CD4-positive, alpha-beta memory T cell (primary cell): ENCODE measurements at regions not wholly inside any gene's neighbourhood (a gene's known extent, or its start where the extent isn't known, plus 50 kb on each side); places are given as distances from the start of the nearest gene placed in this dataset.

Experiments
- CTCF ChIA-PET: fragments of 350-600 bp; sonication (Branson Sonifier 250); formaldehyde crosslinking; loops from one replicate; lab custom pipeline; 2021; ENCODE audit warnings: inconsistent platforms; ENCODE audit not compliant: partially characterized antibody; lab: Charles Lee
- POLR2A ChIA-PET: fragments of 350-600 bp; sonication (Branson Sonifier 250); formaldehyde crosslinking; loops from one replicate; lab custom pipeline; 2021; ENCODE audit not compliant: partially characterized antibody; lab: Charles Lee
- DNase-seq, 5 donors: peaks; one replicate each; pipeline versions ENCODE4 v3.0.0 to v3.0.0-alpha.2; 2020 to 2022; ENCODE audit warnings: mixed read lengths in 1 of 5
- H3K27ac ChIP-seq: one replicate; pipeline ENCODE4 v1.7.0; 2013; ENCODE audit warnings: low read depth, low read length
- H3K27me3 ChIP-seq: 2 replicates; pipeline ENCODE4 v1.7.0; 2013; ENCODE audit warnings: mild to moderate bottlenecking, low read length, moderate library complexity; ENCODE audit not compliant: insufficient read depth
- H3K36me3 ChIP-seq: 2 replicates; pipeline ENCODE4 v1.7.0; 2013; ENCODE audit warnings: mild to moderate bottlenecking, low read length, moderate library complexity; ENCODE audit not compliant: insufficient read depth
- H3K4me1 ChIP-seq: 2 replicates; pipeline ENCODE4 v1.7.0; 2013; ENCODE audit warnings: mild to moderate bottlenecking, low read length, moderate library complexity; ENCODE audit not compliant: insufficient read depth
- H3K4me3 ChIP-seq, 2 donors: one replicate each; pipeline ENCODE4 v1.7.0; 2013; ENCODE audit warnings: low read length in 2 of 2, mild to moderate bottlenecking in 1 of 2
- H3K9me3 ChIP-seq, 2 donors: one replicate each; pipeline ENCODE4 v1.7.0; 2013; ENCODE audit warnings: low read length in 2 of 2, control low read depth in 1 of 2; ENCODE audit not compliant: control insufficient read depth in 1 of 2
- H3K27ac Mint-ChIP-seq, 7 donors: one replicate each; pipeline ENCODE4 v1.8.0; 2020 to 2021; ENCODE audit warnings: mixed read lengths in 7 of 7, mild to moderate bottlenecking in 6 of 7, inconsistent platforms in 3 of 7, moderate library complexity in 3 of 7
- H3K27me3 Mint-ChIP-seq, 2 donors: one replicate each; pipeline ENCODE4 v1.8.0; 2020 to 2021; ENCODE audit warnings: mixed read lengths in 2 of 2
- H3K36me3 Mint-ChIP-seq, 2 donors: one replicate each; pipeline ENCODE4 v1.8.0; 2020 to 2021; ENCODE audit warnings: mixed read lengths in 2 of 2, inconsistent platforms in 1 of 2, mild to moderate bottlenecking in 1 of 2
- H3K4me1 Mint-ChIP-seq, 4 donors: one replicate each; pipeline ENCODE4 v1.8.0; 2020 to 2021; ENCODE audit warnings: mixed read lengths in 4 of 4, mild to moderate bottlenecking in 1 of 4
- H3K4me3 Mint-ChIP-seq, 8 donors: one replicate each; pipeline ENCODE4 v1.8.0; 2020 to 2021; ENCODE audit warnings: mixed read lengths in 8 of 8, mild to moderate bottlenecking in 7 of 8, moderate library complexity in 6 of 8, inconsistent platforms in 3 of 8
- H3K9me3 Mint-ChIP-seq, 8 donors: one replicate each; pipeline ENCODE4 v1.8.0; 2020 to 2021; ENCODE audit warnings: mixed read lengths in 8 of 8, mild to moderate bottlenecking in 5 of 8, inconsistent platforms in 3 of 8, moderate library complexity in 1 of 8
- intact Hi-C: fragments of 100-400 bp; cut with micrococcal nuclease; formaldehyde crosslinking; loops from one replicate; pipeline ENCODE4 v1.15.1; 2023

GRCh38 chr2:20138696-20139095 lies 86.2 kb downstream of the SDC1 start:
- POLR2A ChIA-PET, result no interaction called here
- no peak for DNase-seq
- H3K27ac Mint-ChIP-seq, result no peak overlapping the region
- no peaks in the 10 kb centered on the region for H3K36me3 Mint-ChIP-seq
- Histone ChIP-seq H3K27ac (no peak overlapping the region), H3K36me3 (no peaks in the 10 kb centered on the region), H3K9me3 (no peaks in the 10 kb centered on the region), H3K4me1 (no peaks in the 10 kb centered on the region), H3K4me3 (no peak overlapping the region), H3K27me3 (no peaks in the 10 kb centered on the region)
- no peak overlapping the region for H3K4me3 Mint-ChIP-seq
- peaks cover 0 to 3% of the 10 kb centered on the region in 2 donors for H3K27me3 Mint-ChIP-seq
- H3K9me3 Mint-ChIP-seq, result peaks cover 0 to 2% (median 0%) of the 10 kb centered on the region in 8 donors
- peaks cover 0 to 1% (median 0%) of the 10 kb centered on the region in 4 donors for H3K4me1 Mint-ChIP-seq
- intact Hi-C loops, result no loop called here
- CTCF ChIA-PET, result no interaction called here

- intact Hi-C loops, result no loop called here
- no peak overlapping the region for H3K27ac ChIP-seq
- H3K36me3 ChIP-seq, result no peaks in the 10 kb centered on the region
- Mint-ChIP-seq H3K27ac (no peak overlapping the region), H3K4me1 (peaks cover 0 to 1% (median 0%) of the 10 kb centered on the region in 4 donors), H3K9me3 (peaks cover 0 to 2% (median 0%) of the 10 kb centered on the region in 8 donors), H3K36me3 (no peaks in the 10 kb centered on the region), H3K27me3 (peaks cover 0 to 5% of the 10 kb centered on the region in 2 donors), H3K4me3 (no peak overlapping the region)
- CTCF ChIA-PET, result interaction anchor here (1.1 kb wide), 1 partner anchor 9 kb away, joined by 3 read pairs; no protein-coding TSS in a partner anchor
- no peaks in the 10 kb centered on the region for H3K27me3 ChIP-seq
- no peak overlapping the region for H3K4me3 ChIP-seq
- H3K4me1 ChIP-seq, result no peaks in the 10 kb centered on the region
- no peaks in the 10 kb centered on the region for H3K9me3 ChIP-seq
- POLR2A ChIA-PET, result no interaction called here
- no peak for DNase-seq
Observed at GRCh38 chr2:20137884-20138283, 86.5 kb upstream of the LAPTM4A start.

- Histone ChIP-seq H3K27me3 (no peaks in the 10 kb centered on the region), H3K36me3 (no peaks in the 10 kb centered on the region), H3K9me3 (no peaks in the 10 kb centered on the region), H3K4me3 (no peak overlapping the region), H3K4me1 (no peaks in the 10 kb centered on the region), H3K27ac (no peak overlapping the region)
- Mint-ChIP-seq H3K4me1 (peaks cover 0 to 1% (median 0%) of the 10 kb centered on the region in 4 donors), H3K27ac (no peak overlapping the region), H3K27me3 (peaks cover 3 to 9% of the 10 kb centered on the region in 2 donors), H3K36me3 (no peaks in the 10 kb centered on the region), H3K9me3 (peaks cover 0 to 2% (median 0%) of the 10 kb centered on the region in 8 donors), H3K4me3 (no peak overlapping the region)
- POLR2A ChIA-PET, result no interaction called here
- no peak for DNase-seq
- intact Hi-C loops, result no loop called here
- CTCF ChIA-PET, result interaction anchor here (1.1 kb wide), 1 partner anchor 9 kb away, joined by 3 read pairs; no protein-coding TSS in a partner anchor
Observed at GRCh38 chr2:20137131-20137571, 85.7 kb upstream of the LAPTM4A start.

GRCh38 chr2:20136149-20136548 lies 84.7 kb upstream of the LAPTM4A start:
- intact Hi-C loops, result no loop called here
- peaks cover 0 to 2% (median 0%) of the 10 kb centered on the region in 8 donors for H3K9me3 Mint-ChIP-seq

GRCh38 chr2:20135631-20136050 lies 84.2 kb upstream of the LAPTM4A start:
- no peak overlapping the region for H3K27ac ChIP-seq
- no peak overlapping the region for H3K4me3 ChIP-seq
- peaks cover 0 to 1% (median 0%) of the 10 kb centered on the region in 4 donors for H3K4me1 Mint-ChIP-seq
- no peak overlapping the region for H3K27ac Mint-ChIP-seq
- peak in 2 of 5 donors; percentile 10 to 14 for DNase-seq
- intact Hi-C loops, result no loop called here
- no peaks in the 10 kb centered on the region for H3K4me1 ChIP-seq
- ChIA-PET CTCF (interaction anchor here (0.8 to 1.5 kb wide), 2 partner anchors 190 to 507 kb away, joined by 3 read pairs; no protein-coding TSS in a partner anchor), POLR2A (no interaction called here)
- H3K36me3 Mint-ChIP-seq, result no peaks in the 10 kb centered on the region
- peaks cover 0 to 2% (median 0%) of the 10 kb centered on the region in 8 donors for H3K9me3 Mint-ChIP-seq
- no peak overlapping the region for H3K4me3 Mint-ChIP-seq
- H3K27me3 Mint-ChIP-seq, result peaks cover 6 to 13% of the 10 kb centered on the region in 2 donors
- H3K36me3 ChIP-seq, result no peaks in the 10 kb centered on the region
- no peaks in the 10 kb centered on the region for H3K9me3 ChIP-seq
- H3K27me3 ChIP-seq, result no peaks in the 10 kb centered on the region

More at GRCh38 chr2:20136149-20136548, 84.7 kb upstream of the LAPTM4A start:
- no peaks in the 10 kb centered on the region for H3K9me3 ChIP-seq
- peaks cover 5 to 9% of the 10 kb centered on the region in 2 donors for H3K27me3 Mint-ChIP-seq
- no peak overlapping the region for H3K27ac ChIP-seq
- no peaks in the 10 kb centered on the region for H3K36me3 ChIP-seq
- H3K27me3 ChIP-seq, result no peaks in the 10 kb centered on the region
- H3K4me1 ChIP-seq, result no peaks in the 10 kb centered on the region
- H3K4me3 ChIP-seq, result no peak overlapping the region
- DNase-seq, result no peak
- no peak overlapping the region for H3K27ac Mint-ChIP-seq
- peaks cover 0 to 1% (median 0%) of the 10 kb centered on the region in 4 donors for H3K4me1 Mint-ChIP-seq
- ChIA-PET POLR2A (no interaction called here), CTCF (interaction anchor here (0.8 to 1.5 kb wide), 2 partner anchors 189 to 506 kb away, joined by 3 read pairs; no protein-coding TSS in a partner anchor)
- H3K4me3 Mint-ChIP-seq, result no peak overlapping the region
- no peaks in the 10 kb centered on the region for H3K36me3 Mint-ChIP-seq

GRCh38 chr2:20132990-20133535 lies 81.6 kb upstream of the LAPTM4A start:
- no peak overlapping the region for H3K4me3 Mint-ChIP-seq
- no peaks in the 10 kb centered on the region for H3K36me3 Mint-ChIP-seq
- no peaks in the 10 kb centered on the region for H3K9me3 ChIP-seq
- H3K4me1 Mint-ChIP-seq, result peaks cover 0 to 1% (median 0%) of the 10 kb centered on the region in 4 donors
- H3K4me1 ChIP-seq, result no peaks in the 10 kb centered on the region
- H3K36me3 ChIP-seq, result no peaks in the 10 kb centered on the region
- POLR2A ChIA-PET, result no interaction called here
- H3K27ac Mint-ChIP-seq, result no peak overlapping the region
- CTCF ChIA-PET, result no interaction called here
- H3K9me3 Mint-ChIP-seq, result peaks cover 0 to 2% (median 0%) of the 10 kb centered on the region in 8 donors
- no peaks in the 10 kb centered on the region for H3K27me3 ChIP-seq
- H3K4me3 ChIP-seq, result no peak overlapping the region
- H3K27me3 Mint-ChIP-seq, result peaks cover 9 to 20% of the 10 kb centered on the region in 2 donors
- no peak for DNase-seq
- H3K27ac ChIP-seq, result no peak overlapping the region
- intact Hi-C loops, result no loop called here

GRCh38 chr2:20130821-20131645 lies 79.6 kb upstream of the LAPTM4A start:
- Mint-ChIP-seq H3K9me3 (no peaks in the 10 kb centered on the region), H3K4me3 (no peak overlapping the region), H3K27ac (no peak overlapping the region), H3K4me1 (peaks cover 0 to 1% (median 0%) of the 10 kb centered on the region in 4 donors), H3K36me3 (no peaks in the 10 kb centered on the region), H3K27me3 (peaks cover 11 to 20% of the 10 kb centered on the region in 2 donors)
- Histone ChIP-seq H3K4me3 (no peak overlapping the region), H3K36me3 (no peaks in the 10 kb centered on the region), H3K27me3 (no peaks in the 10 kb centered on the region), H3K9me3 (no peaks in the 10 kb centered on the region), H3K4me1 (no peaks in the 10 kb centered on the region), H3K27ac (no peak overlapping the region)
- intact Hi-C loops, result no loop called here
- CTCF ChIA-PET, result no interaction called here
- POLR2A ChIA-PET, result no interaction called here
- DNase-seq, result no peak
